ENCODE measurements at regions not wholly inside any gene's neighbourhood (a gene's known extent, or its start where the extent isn't known, plus 50 kb on each side); places are given as distances from the start of the nearest gene placed in this dataset.

GRCh38 chr7:49563693-49564378, 209.6 kb upstream of the VWC2 start:
- DNase-seq = no peak
- Mint-ChIP-seq H3K4me1 (no peaks in the 10 kb centered on the region), H3K36me3 (ENCODE audit: low read depth) (no peaks in the 10 kb centered on the region), H3K27me3 (ENCODE audit: low read depth, poor library complexity) (no peaks in the 10 kb centered on the region), H3K4me3 (no peak overlapping the region), H3K9me3 (peaks cover 34% of the 10 kb centered on the region), H3K27ac (no peak overlapping the region)
- TF ChIP-seq CTCF (IDR thresholded peaks at IDR 0.05) = no peak

- Mint-ChIP-seq H3K27ac (no peak overlapping the region), H3K9me3 (peaks cover 30% of the 10 kb centered on the region), H3K4me1 (no peaks in the 10 kb centered on the region), H3K36me3 (ENCODE audit: low read depth) (no peaks in the 10 kb centered on the region), H3K27me3 (ENCODE audit: low read depth, poor library complexity) (no peaks in the 10 kb centered on the region), H3K4me3 (no peak overlapping the region)
- no peak for DNase-seq
- no peak for TF ChIP-seq CTCF (IDR thresholded peaks at IDR 0.05)
Measured at GRCh38 chr7:49564379-49564714, 209.1 kb upstream of the VWC2 start.

GRCh38 chr7:49577576-49577975, 195.9 kb upstream of the VWC2 start:
- Mint-ChIP-seq H3K27me3 (ENCODE audit: low read depth, poor library complexity) (peaks cover 3% of the 10 kb centered on the region), H3K27ac (no peak overlapping the region), H3K36me3 (ENCODE audit: low read depth) (no peaks in the 10 kb centered on the region), H3K4me3 (no peak overlapping the region), H3K9me3 (no peaks in the 10 kb centered on the region), H3K4me1 (no peaks in the 10 kb centered on the region)
- DNase-seq = no peak
- no peak for TF ChIP-seq CTCF (IDR thresholded peaks at IDR 0.05)

GRCh38 chr7:49579408-49579807, 194.0 kb upstream of the VWC2 start:
- H3K27me3 Mint-ChIP-seq (ENCODE audit: low read depth, poor library complexity) = peaks cover 3% of the 10 kb centered on the region
- TF ChIP-seq CTCF (IDR thresholded peaks at IDR 0.05) = no peak

GRCh38 chr7:49580000-49580399, 193.4 kb upstream of the VWC2 start:
- Mint-ChIP-seq H3K9me3 (no peaks in the 10 kb centered on the region), H3K4me3 (no peak overlapping the region)
- no peak for DNase-seq

More at GRCh38 chr7:49579408-49579807, 194.0 kb upstream of the VWC2 start:
- Mint-ChIP-seq H3K36me3 (ENCODE audit: low read depth) (no peaks in the 10 kb centered on the region), H3K4me1 (no peaks in the 10 kb centered on the region), H3K27ac (no peak overlapping the region), H3K4me3 (no peak overlapping the region), H3K9me3 (no peaks in the 10 kb centered on the region)
- DNase-seq = no peak

More at GRCh38 chr7:49580000-49580399, 193.4 kb upstream of the VWC2 start:
- Mint-ChIP-seq H3K27me3 (ENCODE audit: low read depth, poor library complexity) (peaks cover 3% of the 10 kb centered on the region), H3K27ac (no peak overlapping the region), H3K4me1 (no peaks in the 10 kb centered on the region), H3K36me3 (ENCODE audit: low read depth) (no peaks in the 10 kb centered on the region)
- TF ChIP-seq CTCF (IDR thresholded peaks at IDR 0.05) = no peak
